Cardiac fibroblast (primary cell): ENCODE measurements at regions not wholly inside any gene's neighbourhood (a gene's known extent, or its start where the extent isn't known, plus 50 kb on each side); places are given as distances from the start of the nearest gene placed in this dataset.

Experiments used
- DNase-seq, 2 donors: peaks; one replicate each; pipeline versions ENCODE4 v3.0.0 to v3.0.0-alpha.2; 2010; ENCODE audit warnings: low read depth in 2 of 2
- H3K4me3 ChIP-seq, 2 donors: replicated peaks in 1 of 2; 1 replicate in 1 of 2; 2 replicates in 1 of 2; pipeline ENCODE4 v1.5.1; 2011; ENCODE audit warnings: low read depth in 2 of 2, low read length in 2 of 2, mild to moderate bottlenecking in 2 of 2, moderate library complexity in 1 of 2
- TF ChIP-seq, protein P1 (sequence below): IDR thresholded peaks from one replicate; pipeline ENCODE4 v1.5.1; 2011; ENCODE audit warnings: low read depth, mild to moderate bottlenecking, low read length, inconsistent platforms

DNA sequence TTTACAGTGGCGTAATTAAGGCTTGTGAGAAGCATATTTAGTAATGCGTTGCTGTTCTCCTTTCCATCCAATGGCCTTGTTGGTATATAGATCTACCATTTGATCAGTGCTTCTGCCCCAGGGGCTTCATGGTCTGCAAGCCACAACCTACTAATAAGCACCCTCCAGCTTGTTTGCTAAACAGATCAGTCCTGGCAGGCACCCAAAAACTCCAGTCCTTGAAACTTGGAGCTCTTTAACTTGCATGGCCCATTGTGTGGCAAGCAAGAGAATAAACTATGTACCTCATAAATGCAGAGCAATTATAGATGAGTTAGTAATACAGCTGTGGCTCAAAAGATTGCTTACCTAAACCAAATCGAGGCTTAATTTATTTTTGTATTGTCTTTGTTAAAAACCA is 158.5 kb downstream of the FTCDNL1 start:
- TF ChIP-seq, protein P1, sequence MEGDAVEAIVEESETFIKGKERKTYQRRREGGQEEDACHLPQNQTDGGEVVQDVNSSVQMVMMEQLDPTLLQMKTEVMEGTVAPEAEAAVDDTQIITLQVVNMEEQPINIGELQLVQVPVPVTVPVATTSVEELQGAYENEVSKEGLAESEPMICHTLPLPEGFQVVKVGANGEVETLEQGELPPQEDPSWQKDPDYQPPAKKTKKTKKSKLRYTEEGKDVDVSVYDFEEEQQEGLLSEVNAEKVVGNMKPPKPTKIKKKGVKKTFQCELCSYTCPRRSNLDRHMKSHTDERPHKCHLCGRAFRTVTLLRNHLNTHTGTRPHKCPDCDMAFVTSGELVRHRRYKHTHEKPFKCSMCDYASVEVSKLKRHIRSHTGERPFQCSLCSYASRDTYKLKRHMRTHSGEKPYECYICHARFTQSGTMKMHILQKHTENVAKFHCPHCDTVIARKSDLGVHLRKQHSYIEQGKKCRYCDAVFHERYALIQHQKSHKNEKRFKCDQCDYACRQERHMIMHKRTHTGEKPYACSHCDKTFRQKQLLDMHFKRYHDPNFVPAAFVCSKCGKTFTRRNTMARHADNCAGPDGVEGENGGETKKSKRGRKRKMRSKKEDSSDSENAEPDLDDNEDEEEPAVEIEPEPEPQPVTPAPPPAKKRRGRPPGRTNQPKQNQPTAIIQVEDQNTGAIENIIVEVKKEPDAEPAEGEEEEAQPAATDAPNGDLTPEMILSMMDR = no peak
- no peak for DNase-seq
- H3K4me3 ChIP-seq = no peak overlapping the region

DNA sequence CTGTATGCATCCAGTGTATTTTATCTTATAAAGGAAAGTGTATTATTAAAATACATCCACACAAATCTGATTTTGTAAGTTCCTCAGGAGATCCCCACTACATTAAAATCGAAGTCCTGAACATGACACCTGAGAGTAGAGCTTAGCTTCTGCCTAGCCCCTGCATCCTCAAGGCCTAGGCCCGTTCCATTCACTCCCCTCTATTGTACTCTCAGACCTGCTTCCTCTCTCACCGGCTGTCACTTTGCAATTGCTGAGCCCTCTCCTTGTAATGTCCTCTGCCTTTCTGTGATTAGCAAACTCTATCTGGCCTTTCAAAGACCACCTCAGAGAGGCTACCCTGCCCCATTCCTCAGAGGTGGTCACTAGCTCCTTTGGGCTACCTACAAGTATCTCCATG is 160.8 kb downstream of the FTCDNL1 start:
- DNase-seq = no peak

DNA sequence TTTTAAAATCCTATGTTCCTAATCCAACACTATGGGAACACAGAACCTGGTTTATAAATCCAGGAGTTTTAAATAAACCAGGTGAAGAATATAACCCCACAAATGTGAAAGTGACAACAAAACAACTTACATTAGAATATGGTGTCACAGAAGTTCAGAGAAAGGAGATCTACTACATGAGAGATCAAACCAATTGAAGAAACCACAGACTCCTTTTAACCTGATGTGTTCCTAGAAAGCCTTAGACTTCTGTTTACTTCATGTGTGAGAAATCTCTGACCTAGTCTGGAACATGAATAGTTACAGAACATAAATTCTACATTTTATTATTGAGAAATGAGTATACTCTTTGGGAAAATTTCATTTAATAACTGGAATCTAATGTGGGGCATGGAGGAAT is 165.3 kb downstream of the FTCDNL1 start:
- no peak overlapping the region for H3K4me3 ChIP-seq
- TF ChIP-seq, protein P1 = no peak
- DNase-seq = no peak

More for the DNA sequence above, 160.8 kb downstream of the FTCDNL1 start:
- TF ChIP-seq, protein P1 = no peak
- no peak overlapping the region for H3K4me3 ChIP-seq

GRCh38 chr2:199684832-199685231 is 166.2 kb downstream of the FTCDNL1 start:
- no peak overlapping the region for H3K4me3 ChIP-seq
- TF ChIP-seq, protein P1 = no peak
- no peak for DNase-seq

GRCh38 chr2:199684168-199684567 is 166.8 kb downstream of the FTCDNL1 start:
- no peak for DNase-seq
- TF ChIP-seq, protein P1 = no peak
- no peak overlapping the region for H3K4me3 ChIP-seq

DNA sequence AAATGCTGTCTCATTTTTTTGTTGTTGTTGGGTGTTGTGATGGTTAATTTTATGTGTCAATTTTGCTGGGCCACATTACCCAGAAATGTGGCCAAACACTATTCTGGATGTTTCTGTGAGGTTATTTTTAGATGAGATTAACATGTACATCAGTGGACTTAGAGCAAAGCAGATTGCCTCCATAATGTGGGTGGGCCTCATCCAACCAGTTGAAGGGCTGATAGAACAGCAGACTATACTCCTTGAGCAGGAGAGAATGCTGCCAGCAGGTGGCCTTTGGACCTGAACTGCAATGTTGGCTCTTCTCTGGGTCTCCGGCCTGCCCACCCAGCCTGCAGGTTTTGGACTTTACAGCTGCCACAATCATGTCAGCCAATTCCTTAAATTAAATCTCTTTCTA is 169.0 kb downstream of the FTCDNL1 start:
- TF ChIP-seq, protein P1 = no peak
- DNase-seq = no peak
- H3K4me3 ChIP-seq = no peak overlapping the region

DNA sequence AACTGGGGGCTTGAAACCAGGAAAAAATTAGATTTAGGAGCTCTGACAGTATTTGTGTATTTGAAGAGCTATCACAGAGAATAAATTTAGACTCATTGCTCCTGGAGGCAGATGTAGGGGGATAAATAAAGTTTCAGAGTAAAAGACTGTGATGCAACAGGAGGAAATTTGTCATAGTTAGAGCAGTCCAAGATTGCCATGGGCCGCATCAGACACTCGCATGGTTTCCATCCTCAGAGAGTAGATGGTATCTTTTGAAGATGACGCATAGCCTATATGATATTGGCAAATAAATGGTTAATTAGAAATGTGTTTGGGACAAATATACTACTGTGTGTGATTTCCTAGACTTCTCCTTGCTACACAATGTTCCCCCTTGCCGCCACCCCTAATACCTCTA is 170.5 kb downstream of the FTCDNL1 start:
- TF ChIP-seq, protein P1 = no peak
- H3K4me3 ChIP-seq = no peak overlapping the region
- no peak for DNase-seq
